HG03575 (cell line): ENCODE measurements at regions not wholly inside any gene's neighbourhood (a gene's known extent, or its start where the extent isn't known, plus 50 kb on each side); places are given as distances from the start of the nearest gene placed in this dataset.
"Not testable (repeated sequence)": the region's sequence is repeated elsewhere in the genome, so short reads cannot be mapped to it uniquely, and the experiment has no call there.

Source experiments
- ATAC-seq: cut with Tn5 transposase; IDR thresholded peaks from one replicate; pipeline ENCODE4 v1.9.1; 2021; ENCODE audit not compliant: unreplicated experiment, insufficient number of reproducible peaks, low FRiP score; ENCODE audit errors: extremely low read depth

DNA sequence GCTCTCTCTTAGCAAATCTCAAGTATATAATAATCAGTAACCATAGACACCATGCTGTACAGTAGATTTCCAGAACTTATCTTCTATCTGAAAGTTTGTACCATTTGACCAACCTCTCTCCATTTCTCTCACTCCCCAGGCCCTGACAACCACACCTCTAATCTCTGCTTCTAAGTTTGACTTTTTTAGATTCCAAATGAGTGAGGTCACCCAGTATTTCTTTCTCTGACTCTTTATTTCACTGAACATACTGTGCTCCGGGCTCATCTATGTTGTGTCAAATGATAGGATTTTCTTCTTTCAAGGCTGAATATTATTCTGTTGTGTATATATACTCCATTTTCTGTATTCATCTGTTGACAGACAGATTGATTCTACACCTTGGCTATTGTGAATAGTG, 110.1 kb upstream of the METTL14 start:
- ATAC-seq = not testable (repeated sequence)

DNA sequence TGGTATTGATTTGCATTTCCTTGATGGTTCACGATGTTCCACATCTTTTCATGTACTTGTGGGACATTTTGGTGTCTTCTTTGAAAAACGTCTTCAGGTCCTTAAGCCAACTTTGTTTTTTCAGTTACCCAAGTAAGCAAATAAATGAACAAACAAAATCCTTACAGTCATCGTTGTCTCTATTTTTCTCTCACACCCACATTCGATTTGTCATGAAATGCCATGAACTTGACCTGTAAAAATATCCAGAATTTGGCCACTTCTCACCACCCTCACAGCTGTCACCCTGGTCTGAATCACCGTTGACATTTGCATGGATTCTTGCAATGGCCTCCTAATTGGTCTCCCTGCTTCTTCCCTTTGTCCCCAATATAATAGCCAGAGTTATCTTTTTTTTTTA, 109.5 kb upstream of the METTL14 start:
- ATAC-seq = not testable (repeated sequence)

DNA sequence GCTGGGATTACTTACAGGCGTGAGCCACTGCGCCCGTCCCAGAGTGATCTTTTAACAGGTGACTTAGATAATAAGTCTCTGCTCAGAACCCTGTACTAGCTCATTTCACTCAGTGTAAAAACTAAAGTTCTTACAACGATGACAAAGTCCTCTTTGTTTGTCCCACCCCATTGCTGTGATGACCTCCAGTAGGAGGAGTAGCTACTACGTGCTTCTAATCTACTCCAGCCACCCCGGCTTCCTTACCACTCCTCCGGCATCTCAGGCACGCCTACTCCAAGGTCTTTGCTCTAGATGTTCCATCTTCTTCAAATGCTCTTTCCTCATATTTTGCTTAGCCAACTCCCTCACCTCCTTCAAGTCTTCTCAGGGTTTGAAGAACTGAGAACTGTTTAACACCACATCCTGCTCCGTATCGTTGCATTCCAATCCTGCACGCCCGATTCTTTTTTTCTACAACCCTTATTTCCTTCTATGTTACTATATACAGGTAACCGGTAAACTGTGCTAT, 108.4 kb upstream of the METTL14 start:
- ATAC-seq = not testable (repeated sequence)

GRCh38 chr4:118585015-118585414, 100.2 kb upstream of the METTL14 start:
- ATAC-seq = no peak

GRCh38 chr4:118586357-118586790, 98.8 kb upstream of the METTL14 start:
- ATAC-seq = no peak

- no peak for ATAC-seq
Observed at GRCh38 chr4:118587116-118587831, 97.9 kb upstream of the METTL14 start.

- no peak for ATAC-seq
Observed at GRCh38 chr4:118587946-118588345, 97.2 kb upstream of the METTL14 start.

GRCh38 chr4:118589471-118590055, 95.6 kb upstream of the METTL14 start:
- no peak for ATAC-seq

DNA sequence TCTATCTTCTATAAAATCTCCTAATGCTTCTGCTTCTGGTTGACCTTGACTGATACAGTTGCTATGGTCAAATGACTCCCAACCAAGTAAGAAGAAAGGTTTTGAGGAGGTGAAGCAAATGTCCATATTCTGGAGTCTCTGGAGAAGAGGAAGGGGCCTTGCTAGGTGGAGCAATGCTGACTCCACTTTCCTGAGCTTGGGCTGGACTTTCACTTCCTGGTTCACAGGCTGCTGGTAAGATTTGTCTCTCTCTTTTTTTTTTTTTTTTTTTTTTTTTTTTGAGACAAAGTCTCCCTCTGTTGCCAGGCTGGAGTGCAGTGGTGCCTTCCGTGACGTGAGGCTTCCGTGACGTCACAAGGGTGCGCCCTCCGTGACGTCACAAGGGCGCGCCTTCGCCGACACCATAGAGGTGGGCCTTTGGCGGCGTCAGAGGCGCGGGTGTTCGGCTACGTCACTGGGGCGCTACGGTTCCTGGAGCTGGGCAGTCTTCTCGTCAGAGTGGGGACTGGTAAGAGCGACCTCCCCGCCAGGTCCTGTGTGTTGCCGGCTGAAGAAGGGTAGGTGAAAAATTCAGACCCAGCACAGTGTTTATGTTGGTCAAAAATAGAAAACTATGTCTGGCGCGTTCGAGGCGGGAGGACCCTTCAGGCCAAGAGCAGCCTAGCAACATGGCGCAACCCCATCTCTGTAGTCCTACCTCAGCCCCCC, 93.7 kb upstream of the METTL14 start:
- peak; percentile 95 for ATAC-seq

DNA sequence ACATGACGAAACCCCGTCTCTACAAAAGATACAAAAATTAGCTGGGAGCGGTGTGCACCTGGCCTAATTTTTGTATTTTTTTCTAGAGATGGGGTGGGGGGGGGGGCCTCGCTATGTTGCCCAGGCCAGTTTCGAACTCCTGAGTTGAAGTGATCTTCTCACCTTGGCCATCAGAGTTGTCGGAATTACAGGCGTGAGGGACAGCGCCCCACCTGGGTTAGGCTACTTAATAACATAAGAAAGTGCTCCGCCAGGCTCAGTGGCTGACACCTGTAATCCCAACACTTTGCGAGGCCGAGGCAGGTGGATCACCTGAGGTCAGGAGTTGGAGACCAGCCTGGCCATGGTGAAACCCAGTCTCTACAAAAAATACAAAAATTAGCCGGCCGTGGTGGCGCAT, 92.9 kb upstream of the METTL14 start:
- ATAC-seq = not testable (repeated sequence)

- not testable (repeated sequence) for ATAC-seq
Observed at GRCh38 chr4:118595883-118596282, 89.3 kb upstream of the METTL14 start.

DNA sequence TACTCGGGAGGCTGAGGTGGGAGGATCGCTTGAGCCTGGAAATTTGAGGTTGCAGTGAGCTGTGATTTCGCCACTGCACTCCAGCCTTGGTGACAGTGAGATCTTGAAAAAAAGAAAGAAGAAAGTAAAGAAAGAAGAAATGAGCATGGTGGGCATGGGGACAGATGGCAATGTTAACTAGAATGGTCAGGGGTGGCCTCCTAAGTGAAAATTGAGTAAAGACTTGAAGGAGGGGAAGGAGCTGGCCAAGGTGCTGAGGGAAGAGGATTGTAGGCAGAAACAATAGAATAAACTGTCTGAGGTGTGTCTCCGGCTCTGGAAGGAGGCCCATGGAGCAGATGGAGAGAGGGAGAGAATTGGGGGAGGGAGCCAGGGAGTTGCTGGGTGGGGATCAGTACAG, 60.1 kb upstream of the METTL14 start:
- ATAC-seq = not testable (repeated sequence)

DNA sequence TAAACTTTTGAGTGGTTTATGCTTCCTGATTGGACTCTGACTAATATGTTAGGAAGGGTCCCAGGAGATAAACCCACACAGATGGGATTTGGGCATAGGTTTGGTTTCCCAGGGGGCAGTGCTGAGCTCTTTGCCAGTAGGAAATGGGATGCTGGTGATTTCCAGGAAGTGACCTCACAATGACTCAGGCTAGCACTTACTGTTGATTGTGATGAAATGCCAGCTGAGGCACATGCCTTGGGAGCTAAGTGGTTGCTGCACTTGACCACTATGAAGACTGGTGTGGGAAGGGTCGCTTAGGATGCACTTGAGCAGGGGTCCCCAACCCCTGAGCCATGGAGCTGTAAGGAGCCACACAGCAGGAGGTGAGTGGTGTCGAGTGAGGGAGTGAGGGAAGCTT, 55.5 kb upstream of the METTL14 start:
- not testable (repeated sequence) for ATAC-seq

DNA sequence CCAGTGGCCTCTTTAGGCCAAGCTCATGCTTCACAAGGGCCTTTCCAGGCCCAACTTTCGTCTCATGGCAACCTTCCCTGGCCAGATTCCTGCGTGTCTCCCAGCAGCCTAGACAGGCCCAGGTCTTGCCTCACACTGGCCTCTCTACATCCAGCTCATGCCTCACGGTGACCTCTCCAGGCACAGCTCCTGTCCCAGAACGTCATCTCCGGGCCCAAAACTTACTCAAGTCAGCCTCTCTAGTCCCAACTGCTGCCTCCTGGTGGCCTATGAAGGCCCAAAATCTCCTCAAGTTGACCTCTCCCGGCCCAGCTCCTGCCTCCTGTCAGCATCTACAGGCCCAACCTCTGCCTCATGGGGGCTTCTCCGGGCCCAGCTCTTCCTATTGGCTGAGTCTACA, 54.3 kb upstream of the METTL14 start:
- not testable (repeated sequence) for ATAC-seq

DNA sequence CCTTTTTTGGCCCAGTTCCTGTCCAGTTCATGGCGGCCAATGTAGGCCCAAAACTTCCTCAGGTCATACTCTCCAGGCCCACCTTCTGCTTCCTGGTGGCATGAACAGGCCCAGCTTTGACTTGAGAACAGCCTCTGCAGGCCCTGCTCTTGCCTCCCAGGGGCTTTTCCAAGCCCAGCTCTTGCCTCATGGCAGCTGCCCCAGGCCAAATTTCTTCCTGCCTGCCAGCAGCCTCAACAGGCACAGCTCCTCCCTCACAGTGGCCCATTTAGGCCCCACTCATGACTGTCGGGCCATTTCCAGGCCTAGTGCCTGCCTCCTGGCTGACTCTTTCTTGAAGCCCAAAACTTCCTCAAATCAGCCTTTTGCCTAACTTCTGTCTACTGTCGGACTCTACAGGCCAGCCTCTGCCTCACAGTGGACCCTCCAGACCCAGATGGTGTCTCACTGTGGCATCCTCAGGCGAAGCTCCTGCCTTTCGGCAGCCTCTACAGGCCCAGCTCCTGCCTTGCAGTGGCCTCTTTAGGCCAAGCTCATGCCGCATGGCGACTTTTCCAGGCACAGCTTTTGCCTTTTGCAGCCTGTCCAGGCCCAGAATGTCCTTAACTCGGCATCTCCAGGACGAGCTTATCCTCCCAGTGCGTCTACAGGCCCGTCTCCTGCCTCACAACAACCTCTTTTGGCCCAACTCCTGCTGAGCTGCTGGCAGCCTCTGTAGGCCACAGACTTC, 53.7 kb upstream of the METTL14 start:
- not testable (repeated sequence) for ATAC-seq

DNA sequence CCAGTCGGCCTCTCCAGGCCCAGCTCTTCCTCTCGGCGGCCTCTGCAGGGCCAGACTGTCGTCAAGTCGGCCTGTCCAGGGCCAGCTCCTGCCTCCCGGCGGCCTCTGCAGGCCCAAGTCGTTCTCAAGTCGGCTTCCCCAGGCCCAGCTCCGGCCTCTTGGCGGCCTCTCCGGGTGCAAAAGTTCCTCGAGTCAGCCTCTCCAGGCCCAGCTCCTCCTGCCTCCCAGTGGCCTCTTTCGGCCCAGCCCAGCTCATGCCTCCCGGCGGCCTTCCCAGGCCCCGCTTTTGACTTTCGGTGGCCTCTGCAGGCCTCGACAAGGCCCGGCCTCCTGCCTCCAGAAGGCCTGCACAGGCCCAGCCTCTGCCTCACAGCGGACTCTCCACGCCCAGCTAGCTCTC, 51.7 kb upstream of the METTL14 start:
- ATAC-seq = not testable (repeated sequence)

DNA sequence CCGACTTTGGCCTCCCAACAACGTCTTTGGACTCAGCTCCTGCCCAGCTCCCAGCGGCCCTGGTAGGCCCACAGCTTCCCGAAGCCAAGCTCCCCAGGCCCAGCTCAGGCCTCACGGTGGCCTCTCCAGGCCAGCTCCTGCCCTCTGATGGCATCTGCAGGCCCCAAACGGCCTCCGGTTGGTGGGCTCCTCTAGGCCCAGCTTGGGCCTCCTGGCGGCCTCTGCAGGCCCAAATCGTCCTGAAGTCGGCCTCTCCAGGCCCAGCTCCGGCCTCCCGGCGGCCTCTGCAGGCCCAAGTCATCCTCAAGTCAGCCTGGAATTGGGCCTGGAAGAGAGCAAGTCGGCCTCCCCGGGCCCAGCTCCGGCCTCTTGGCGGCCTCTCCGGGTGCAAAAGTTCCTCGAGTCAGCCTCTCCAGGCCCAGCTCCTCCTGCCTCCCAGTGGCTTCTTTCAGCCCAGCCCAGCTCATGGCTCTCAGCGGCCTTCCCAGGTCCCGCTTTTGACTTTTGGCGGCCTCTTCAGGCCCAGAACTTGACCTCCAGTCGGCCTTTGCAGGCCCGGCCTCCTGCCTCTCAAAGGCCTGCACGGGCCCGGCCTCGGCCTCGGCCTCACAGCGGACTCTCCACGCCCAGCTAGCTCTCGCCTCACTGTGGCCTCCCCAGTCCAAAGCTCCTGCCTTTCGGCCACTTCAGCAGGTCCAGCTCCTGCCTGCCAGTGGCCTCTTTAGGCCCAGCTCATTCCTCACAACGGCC, 50.9 kb upstream of the METTL14 start:
- ATAC-seq = not testable (repeated sequence)
